Vagina (tissue), 2 donors: ENCODE measurements at regions not wholly inside any gene's neighbourhood (a gene's known extent, or its start where the extent isn't known, plus 50 kb on each side); places are given as distances from the start of the nearest gene placed in this dataset.

ENCODE experiments used
- DNase-seq, 2 donors: peaks; one replicate each; pipeline ENCODE4 v3.0.0-alpha.2; 2017; ENCODE audit errors: extremely low spot score in 2 of 2
- H3K27ac ChIP-seq: fragments of 200-600 bp; sonication (generic); one replicate; pipeline ENCODE4 v1.5.1; 2019
- H3K27me3 ChIP-seq: fragments of 200-600 bp; sonication (generic); one replicate; pipeline ENCODE4 v1.5.1; 2019
- H3K36me3 ChIP-seq, 2 donors: fragments of 200-600 bp; sonication (generic); one replicate each; pipeline ENCODE4 v1.5.1; 2017 to 2019
- H3K4me1 ChIP-seq: fragments of 200-600 bp; sonication (generic); one replicate; pipeline ENCODE4 v1.5.1; 2019
- H3K4me3 ChIP-seq, 2 donors: fragments of 200-600 bp; sonication (generic); 1 replicate in 1 of 2; 2 replicates in 1 of 2; pipeline ENCODE4 v1.5.1; 2016 to 2019
- H3K9me3 ChIP-seq: fragments of 200-600 bp; sonication (generic); one replicate; pipeline ENCODE4 v1.5.1; 2019
- POLR2A ChIP-seq, 2 donors: fragments of 450-650 bp; IDR thresholded peaks; one replicate each; pipeline ENCODE4 v1.6.1; 2017; ENCODE audit warnings: antibody characterized with exemption in 2 of 2, mild to moderate bottlenecking in 2 of 2, moderate library complexity in 2 of 2
- POLR2AphosphoS5 ChIP-seq, 2 donors: sonication (generic); formaldehyde crosslinking; IDR thresholded peaks; one replicate each; pipeline ENCODE4 v1.9.0; 2017; ENCODE audit warnings: antibody characterized with exemption in 2 of 2, mild to moderate bottlenecking in 2 of 2, low read depth in 1 of 2; ENCODE audit not compliant: insufficient read depth in 1 of 2
- intact Hi-C: fragments of 100-400 bp; cut with DNase I; formaldehyde crosslinking; loops from one replicate; pipeline ENCODE4 v1.15.1; 2023
- TF ChIP-seq, protein P1 (sequence below), 3 experiments: fragments of 450-650 bp in 2 of 3; fragments of 200-600 bp in 1 of 3; sonication (generic) in 1 of 3; IDR thresholded peaks; one replicate each; pipeline ENCODE4 v1.5.1; 2017 to 2019; ENCODE audit warnings: antibody characterized with exemption in 3 of 3, mild to moderate bottlenecking in 2 of 3, moderate library complexity in 2 of 3

DNA sequence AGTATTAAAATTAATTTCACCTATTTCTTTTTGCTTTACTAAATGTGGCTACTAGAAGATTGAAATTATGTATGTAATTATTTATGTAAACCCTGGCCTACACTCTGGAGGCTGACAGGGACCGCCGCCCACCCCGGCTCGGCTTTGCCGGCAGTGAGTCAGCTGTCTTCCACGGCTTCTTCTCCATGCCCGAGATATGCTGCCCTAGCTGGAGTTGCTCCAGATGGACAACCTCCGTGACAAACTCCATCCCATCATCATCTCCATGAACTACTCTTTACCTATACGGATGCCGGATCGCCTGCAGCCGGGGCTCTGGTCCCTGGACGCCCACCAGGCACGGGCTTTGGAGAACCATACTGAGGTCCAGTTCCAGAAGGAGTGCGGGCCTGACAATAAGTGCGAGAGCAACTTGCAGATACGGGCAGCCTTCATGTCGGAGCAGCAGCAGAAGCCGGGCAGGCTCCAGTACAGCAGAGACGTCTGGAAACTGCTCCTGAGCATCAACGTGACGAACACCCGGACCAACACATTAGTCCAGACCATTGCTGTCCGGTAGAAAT is 86.9 kb upstream of the NID2 start:
- no peak for TF ChIP-seq POLR2A (IDR thresholded peaks at IDR 0.05)
- no peak for TF ChIP-seq POLR2AphosphoS5 (IDR thresholded peaks at IDR 0.05; ENCODE audit: insufficient read depth in 1 of 2, low read depth in 1 of 2)
- TF ChIP-seq, protein P1, sequence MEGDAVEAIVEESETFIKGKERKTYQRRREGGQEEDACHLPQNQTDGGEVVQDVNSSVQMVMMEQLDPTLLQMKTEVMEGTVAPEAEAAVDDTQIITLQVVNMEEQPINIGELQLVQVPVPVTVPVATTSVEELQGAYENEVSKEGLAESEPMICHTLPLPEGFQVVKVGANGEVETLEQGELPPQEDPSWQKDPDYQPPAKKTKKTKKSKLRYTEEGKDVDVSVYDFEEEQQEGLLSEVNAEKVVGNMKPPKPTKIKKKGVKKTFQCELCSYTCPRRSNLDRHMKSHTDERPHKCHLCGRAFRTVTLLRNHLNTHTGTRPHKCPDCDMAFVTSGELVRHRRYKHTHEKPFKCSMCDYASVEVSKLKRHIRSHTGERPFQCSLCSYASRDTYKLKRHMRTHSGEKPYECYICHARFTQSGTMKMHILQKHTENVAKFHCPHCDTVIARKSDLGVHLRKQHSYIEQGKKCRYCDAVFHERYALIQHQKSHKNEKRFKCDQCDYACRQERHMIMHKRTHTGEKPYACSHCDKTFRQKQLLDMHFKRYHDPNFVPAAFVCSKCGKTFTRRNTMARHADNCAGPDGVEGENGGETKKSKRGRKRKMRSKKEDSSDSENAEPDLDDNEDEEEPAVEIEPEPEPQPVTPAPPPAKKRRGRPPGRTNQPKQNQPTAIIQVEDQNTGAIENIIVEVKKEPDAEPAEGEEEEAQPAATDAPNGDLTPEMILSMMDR (IDR thresholded peaks at IDR 0.05), result no peak
- Histone ChIP-seq H3K4me1 (no peaks in the 10 kb centered on the region), H3K27me3 (no peaks in the 10 kb centered on the region), H3K4me3 (no peak overlapping the region), H3K9me3 (no peaks in the 10 kb centered on the region), H3K27ac (no peak overlapping the region), H3K36me3 (no peaks in the 10 kb centered on the region)
- DNase-seq, result no peak
- intact Hi-C loops, result no loop called here

DNA sequence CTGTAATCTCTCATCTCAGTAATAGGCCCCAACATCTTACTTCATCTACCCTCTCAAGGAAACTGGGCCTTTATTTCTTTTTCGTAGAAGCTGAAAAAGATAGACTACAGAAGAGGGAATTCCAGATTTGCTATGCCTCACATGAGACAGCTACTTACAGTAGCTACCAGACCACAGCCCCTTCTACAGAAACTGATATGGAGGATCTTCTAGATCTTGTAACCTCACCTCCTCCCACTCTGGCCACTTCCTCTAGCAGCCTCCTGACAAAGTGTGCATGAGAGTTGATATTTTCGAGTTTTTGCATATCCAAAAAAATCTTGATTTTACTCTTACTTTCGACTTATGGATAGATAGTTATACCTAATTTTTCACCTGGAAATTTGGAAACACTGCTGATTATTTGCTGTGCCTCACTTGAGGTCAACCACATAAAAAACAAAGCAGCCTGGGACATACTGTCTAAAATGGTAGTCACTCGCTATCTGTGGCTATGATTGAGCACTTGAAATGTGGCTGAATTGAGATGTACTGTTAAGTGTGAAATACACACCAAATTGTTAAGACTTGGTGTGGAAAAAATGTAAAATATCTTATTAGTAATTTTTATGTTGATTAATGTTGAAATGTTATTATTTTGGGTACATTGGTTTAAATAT is 86.3 kb upstream of the NID2 start:
- Histone ChIP-seq H3K36me3 (no peaks in the 10 kb centered on the region), H3K27me3 (no peaks in the 10 kb centered on the region), H3K4me1 (no peaks in the 10 kb centered on the region), H3K4me3 (no peak overlapping the region), H3K9me3 (no peaks in the 10 kb centered on the region), H3K27ac (no peak overlapping the region)
- DNase-seq, result no peak
- intact Hi-C loops, result loop anchor here (5.0 kb wide), 1 partner anchor 1422 kb away; no protein-coding TSS in a partner anchor
- TF ChIP-seq POLR2A (IDR thresholded peaks at IDR 0.05), result no peak

DNA sequence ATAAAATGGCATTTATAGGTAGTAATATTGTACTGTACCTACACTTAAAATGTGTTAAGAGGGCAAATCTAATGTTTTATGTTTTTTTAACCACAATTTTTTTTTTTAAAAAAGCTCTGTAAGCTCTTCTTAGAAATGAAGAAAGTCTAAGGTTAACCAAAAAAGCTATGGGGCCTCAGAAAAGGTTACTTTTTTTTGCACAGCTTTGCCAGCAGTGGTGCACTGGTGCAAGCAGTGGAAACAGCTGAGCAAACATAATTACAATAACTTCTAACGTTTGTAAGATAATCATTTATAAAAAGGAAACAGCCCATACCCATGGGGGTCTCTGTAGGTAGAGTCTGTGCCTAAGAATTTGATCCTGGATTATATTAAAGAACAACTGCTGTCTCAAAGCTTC is 85.1 kb upstream of the NID2 start:
- no peak for TF ChIP-seq POLR2A (IDR thresholded peaks at IDR 0.05)
- TF ChIP-seq, protein P1 (IDR thresholded peaks at IDR 0.05), result no peak
- no peak for TF ChIP-seq POLR2AphosphoS5 (IDR thresholded peaks at IDR 0.05; ENCODE audit: insufficient read depth in 1 of 2, low read depth in 1 of 2)
- no peak overlapping the region for H3K27ac ChIP-seq
- H3K27me3 ChIP-seq, result no peaks in the 10 kb centered on the region
- no peak for DNase-seq
- H3K4me1 ChIP-seq, result no peaks in the 10 kb centered on the region
- H3K9me3 ChIP-seq, result no peaks in the 10 kb centered on the region
- intact Hi-C loops, result loop anchor here (5.0 kb wide), 1 partner anchor 1423 kb away; no protein-coding TSS in a partner anchor
- H3K4me3 ChIP-seq, result no peak overlapping the region
- H3K36me3 ChIP-seq, result no peaks in the 10 kb centered on the region

DNA sequence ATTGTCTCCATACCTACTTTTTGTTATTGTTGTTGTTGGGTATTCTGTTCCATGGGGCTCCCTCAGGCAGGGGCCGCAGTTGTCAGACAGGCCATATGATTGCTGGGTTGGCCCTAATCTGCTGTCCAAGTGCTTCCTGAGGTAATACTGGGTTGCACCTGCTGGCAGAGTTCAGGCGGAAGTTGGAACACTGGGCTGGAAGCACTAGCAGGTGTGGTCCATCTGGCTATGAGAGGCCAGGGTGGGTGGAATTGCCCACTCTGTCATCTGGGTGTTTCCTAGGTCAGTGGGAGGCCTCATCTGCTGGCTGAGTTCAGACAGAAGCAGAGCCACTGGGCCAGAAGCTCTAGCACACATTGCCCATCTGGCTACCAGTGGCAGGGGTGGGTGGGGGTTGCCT is 81.3 kb upstream of the NID2 start:
- Histone ChIP-seq H3K27me3 (no peaks in the 10 kb centered on the region), H3K4me1 (no peaks in the 10 kb centered on the region), H3K27ac (no peak overlapping the region), H3K9me3 (no peaks in the 10 kb centered on the region), H3K36me3 (no peaks in the 10 kb centered on the region), H3K4me3 (no peak overlapping the region)
- TF ChIP-seq, protein P1 (IDR thresholded peaks at IDR 0.05), result no peak
- TF ChIP-seq POLR2A (IDR thresholded peaks at IDR 0.05), result no peak
- TF ChIP-seq POLR2AphosphoS5 (IDR thresholded peaks at IDR 0.05; ENCODE audit: insufficient read depth in 1 of 2, low read depth in 1 of 2), result no peak
- no peak for DNase-seq
- intact Hi-C loops, result loop anchor here (5.0 kb wide), 1 partner anchor 1427 kb away; no protein-coding TSS in a partner anchor

DNA sequence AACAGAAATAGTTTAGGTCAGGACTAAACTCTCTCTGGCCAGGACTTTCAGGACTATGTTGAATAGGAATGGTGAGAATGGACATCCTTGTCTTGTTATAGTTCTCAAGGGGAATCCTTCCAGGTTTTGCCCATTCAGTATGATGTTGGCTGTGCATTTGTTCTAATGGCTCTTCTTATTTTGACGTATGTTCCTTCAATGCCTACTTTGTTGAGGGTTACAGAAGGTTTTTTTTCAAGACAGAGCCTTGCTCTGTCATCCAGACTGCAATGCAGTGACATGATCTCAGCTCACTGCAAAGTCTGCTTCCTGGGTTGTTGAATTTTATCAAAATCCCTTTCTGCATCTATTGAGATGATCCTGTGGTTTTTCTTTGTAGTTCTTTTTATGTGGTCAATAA is 79.5 kb upstream of the NID2 start:
- no peak overlapping the region for H3K4me3 ChIP-seq
- H3K4me1 ChIP-seq, result no peaks in the 10 kb centered on the region
- TF ChIP-seq, protein P1 (IDR thresholded peaks at IDR 0.05), result no peak
- TF ChIP-seq POLR2AphosphoS5 (IDR thresholded peaks at IDR 0.05; ENCODE audit: insufficient read depth in 1 of 2, low read depth in 1 of 2), result no peak
- no peak for TF ChIP-seq POLR2A (IDR thresholded peaks at IDR 0.05)
- intact Hi-C loops, result no loop called here
- H3K36me3 ChIP-seq, result no peaks in the 10 kb centered on the region
- H3K27ac ChIP-seq, result no peak overlapping the region
- H3K27me3 ChIP-seq, result no peaks in the 10 kb centered on the region
- no peak for DNase-seq
- H3K9me3 ChIP-seq, result no peaks in the 10 kb centered on the region
